IMR-90 (cell line): ENCODE measurements at regions not wholly inside any gene's neighbourhood (a gene's known extent, or its start where the extent isn't known, plus 50 kb on each side); places are given as distances from the start of the nearest gene placed in this dataset.

Experiments
- ATAC-seq: fragments of 200-7000 bp; cut with Tn5 transposase; 2 replicates; pipeline ENCODE4 v1.9.1; 2020; ENCODE audit warnings: low read depth, mild to moderate bottlenecking, moderate library complexity
- BruUV-seq: library from RNA; stranded (reverse); fragments of 400-500 nt; replicated peaks from 2 replicates; lab custom pipeline; 2021; lab: Mats Ljungman, UMichigan
- CTCF ChIA-PET: fragments of 300-600 bp; formaldehyde crosslinking; extraction: SDS; loops from one replicate; lab custom pipeline; 2021; ENCODE audit warnings: antibody characterized with exemption; lab: Yijun Ruan, JAX
- POLR2A ChIA-PET: fragments of 300-600 bp; sonication (Branson Sonifier 250); formaldehyde crosslinking; loops from one replicate; lab custom pipeline; 2022; ENCODE audit warnings: antibody characterized with exemption; ENCODE audit not compliant: unreplicated experiment; lab: Charles Lee
- DNase-seq: peaks from one replicate; pipeline ENCODE4 v3.0.0; 2013
- H2AFZ ChIP-seq: replicated peaks from 2 replicates; pipeline ENCODE3; 2013; ENCODE audit warnings: low read length, mild to moderate bottlenecking; ENCODE audit not compliant: poor library complexity
- H2AK5ac ChIP-seq: 2 replicates; pipeline ENCODE4 v1.6.1; 2013; ENCODE audit warnings: low read depth, low read length, inconsistent platforms
- H2AK9ac ChIP-seq: replicated peaks from 2 replicates; pipeline ENCODE3; 2013; ENCODE audit warnings: mild to moderate bottlenecking, low read depth, low read length, moderate library complexity; ENCODE audit not compliant: poor library complexity
- H2BK120ac ChIP-seq: 2 replicates; pipeline ENCODE4 v1.6.1; 2013; ENCODE audit warnings: low read depth, low read length, inconsistent platforms
- H2BK15ac ChIP-seq: 3 replicates; pipeline ENCODE4 v1.6.1; 2013; ENCODE audit warnings: low read depth, low read length, inconsistent platforms
- H2BK20ac ChIP-seq: 2 replicates; pipeline ENCODE4 v1.6.1; 2013; ENCODE audit warnings: low read depth, mild to moderate bottlenecking, inconsistent platforms, low read length, moderate library complexity
- H2BK5ac ChIP-seq: 2 replicates; pipeline ENCODE4 v1.6.1; 2013; ENCODE audit warnings: mild to moderate bottlenecking, low read depth, low read length, inconsistent platforms; ENCODE audit not compliant: poor library complexity, severe bottlenecking
- H3K14ac ChIP-seq: replicated peaks from 2 replicates; pipeline ENCODE4 v1.6.1; 2013; ENCODE audit warnings: low read depth, low read length, inconsistent platforms
- H3K18ac ChIP-seq: 2 replicates; pipeline ENCODE4 v1.6.1; 2013; ENCODE audit warnings: low read depth, low read length, control low read depth
- H3K23ac ChIP-seq: 2 replicates; pipeline ENCODE4 v1.6.1; 2013; ENCODE audit warnings: low read depth, low read length, inconsistent platforms
- H3K27ac ChIP-seq: 2 replicates; pipeline ENCODE4 v1.5.1; 2013; ENCODE audit warnings: mild to moderate bottlenecking, control low read depth, low read length; ENCODE audit not compliant: insufficient read depth
- H3K27me3 ChIP-seq: 2 replicates; pipeline ENCODE4 v1.6.1; 2013; ENCODE audit warnings: low read length; ENCODE audit not compliant: control insufficient read depth, insufficient read depth
- H3K36me3 ChIP-seq: 2 replicates; pipeline ENCODE4 v1.6.1; 2013; ENCODE audit warnings: low read length, mixed read lengths; ENCODE audit not compliant: control insufficient read depth, insufficient read depth
- H3K4ac ChIP-seq: 2 replicates; pipeline ENCODE4 v1.6.1; 2013; ENCODE audit warnings: low read depth, low read length, inconsistent platforms
- H3K4me1 ChIP-seq: 2 replicates; pipeline ENCODE4 v1.6.1; 2013; ENCODE audit warnings: low read length, mixed read lengths; ENCODE audit not compliant: control insufficient read depth, insufficient read depth
- H3K4me2 ChIP-seq: 2 replicates; pipeline ENCODE4 v1.6.1; 2013; ENCODE audit warnings: low read depth, mild to moderate bottlenecking, control low read depth, low read length, moderate library complexity
- H3K4me3 ChIP-seq: 2 replicates; pipeline ENCODE4 v1.5.1; 2013; ENCODE audit warnings: low read depth, mild to moderate bottlenecking, control low read depth, low read length, moderate library complexity; ENCODE audit not compliant: insufficient read depth
- H3K56ac ChIP-seq: 2 replicates; pipeline ENCODE4 v1.6.1; 2013; ENCODE audit warnings: low read length, inconsistent platforms; ENCODE audit not compliant: insufficient read depth; ENCODE audit errors: extremely low read depth
- H3K79me1 ChIP-seq, 2 experiments: 2 replicates each; pipeline ENCODE4 v1.6.1; 2013; ENCODE audit warnings: low read length in 2 of 2, inconsistent platforms in 1 of 2, low read depth in 1 of 2
- H3K9ac ChIP-seq: 2 replicates; pipeline ENCODE4 v1.6.1; 2013; ENCODE audit warnings: low read depth, low read length, control low read depth
- H3K9me1 ChIP-seq: 2 replicates; pipeline ENCODE4 v1.6.1; 2013; ENCODE audit warnings: low read length, inconsistent platforms; ENCODE audit not compliant: insufficient read depth
- H3K9me3 ChIP-seq: 2 replicates; pipeline ENCODE4 v1.6.1; 2013; ENCODE audit warnings: low read length; ENCODE audit not compliant: control insufficient read depth, insufficient read depth
- H4K20me1 ChIP-seq: 2 replicates; pipeline ENCODE4 v1.6.1; 2013; ENCODE audit warnings: low read length, inconsistent platforms; ENCODE audit not compliant: insufficient read depth
- H4K5ac ChIP-seq: 2 replicates; pipeline ENCODE4 v1.6.1; 2013; ENCODE audit warnings: mild to moderate bottlenecking, low read depth, low read length, control low read depth
- H4K8ac ChIP-seq, 2 experiments: 2 replicates each; pipeline ENCODE4 v1.6.1; 2013; ENCODE audit warnings: low read depth in 2 of 2, low read length in 2 of 2, control low read depth in 1 of 2, inconsistent platforms in 1 of 2
- H4K91ac ChIP-seq: 2 replicates; pipeline ENCODE4 v1.6.1; 2013; ENCODE audit warnings: low read depth, low read length, inconsistent platforms; ENCODE audit not compliant: insufficient read depth
- ELK1 ChIP-seq: fragments of 150-350 bp; IDR thresholded peaks from 2 replicates; pipeline ENCODE4 v1.6.1; 2016; ENCODE audit warnings: low read depth, mild to moderate bottlenecking, low read length, moderate library complexity, borderline replicate concordance
- FOS ChIP-seq: fragments of 150-350 bp; IDR thresholded peaks from 2 replicates; pipeline ENCODE4 v1.6.1; 2016; ENCODE audit warnings: low read depth, low read length
- MXI1 ChIP-seq: IDR thresholded peaks from 2 replicates; pipeline ENCODE4 v1.6.1; 2012; ENCODE audit warnings: low read depth, mild to moderate bottlenecking, low read length, moderate library complexity, borderline replicate concordance
- NFE2L2 ChIP-seq: fragments of 150-350 bp; IDR thresholded peaks from 2 replicates; pipeline ENCODE4 v1.6.1; 2016; ENCODE audit warnings: low read depth, mild to moderate bottlenecking, low read length
- RAD21 ChIP-seq: IDR thresholded peaks from 2 replicates; pipeline ENCODE4 v1.6.1; 2012; ENCODE audit warnings: low read length, improper control_type of control experiment
- SMC3 ChIP-seq: fragments of 150-350 bp; IDR thresholded peaks from 2 replicates; pipeline ENCODE4 v1.6.1; 2016; ENCODE audit warnings: low read depth, mild to moderate bottlenecking, antibody characterized with exemption, low read length, moderate library complexity
- WGBS, 2 experiments: methylation state at CpG; one replicate each; pipeline versions ENCODE4 v1.1.5 to v1.1.7; 2013; ENCODE audit warnings: missing lambda C conversion rate in 2 of 2; ENCODE audit not compliant: insufficient read length in 1 of 2; ENCODE audit errors: extremely low coverage in 2 of 2; 5-methylcytosine and 5-hydroxymethylcytosine counted together
- dilution Hi-C: fragments of 300-500 bp; cut with HindIII; formaldehyde crosslinking; loops from one replicate; pipeline ENCODE4 v1.14.3; 2018; ENCODE audit warnings: low sequenced_read_pairs; ENCODE audit not compliant: unreplicated experiment
- in situ Hi-C: fragments of 300-500 bp; cut with MboI; formaldehyde crosslinking; loops from 3 replicates; pipeline ENCODE4 v1.14.3; 2019; ENCODE audit warnings: low sequenced_read_pairs, inconsistent platforms, mixed read lengths
- intact Hi-C: fragments of 100-400 bp; cut with micrococcal nuclease; formaldehyde crosslinking; loops from 2 replicates; pipeline ENCODE4 v1.10.0; 2022

GRCh38 chr18:68588169-68588568 is 126.7 kb downstream of the TMX3 start:
- H3K23ac ChIP-seq: no peak overlapping the region
- no peak overlapping the region for H3K14ac ChIP-seq
- H3K4me3 ChIP-seq: no peak overlapping the region
- no peak overlapping the region for H2BK15ac ChIP-seq
- no peak overlapping the region for H2BK120ac ChIP-seq
- no peaks in the 10 kb centered on the region for H4K20me1 ChIP-seq
- no peak overlapping the region for H4K5ac ChIP-seq
- H3K79me1 ChIP-seq: no peaks in the 10 kb centered on the region
- no peak overlapping the region for H3K4me2 ChIP-seq
- no peak overlapping the region for H2AFZ ChIP-seq
- H3K9me1 ChIP-seq: no peaks in the 10 kb centered on the region
- no peak overlapping the region for H3K27ac ChIP-seq
- no peak overlapping the region for H2AK9ac ChIP-seq
- ATAC-seq: no peak
- H2BK20ac ChIP-seq: no peak overlapping the region
- H3K18ac ChIP-seq: no peak overlapping the region
- dilution Hi-C loops: no loop called here
- H3K9me3 ChIP-seq: no peaks in the 10 kb centered on the region
- H4K8ac ChIP-seq: no peak overlapping the region
- CTCF ChIA-PET: no interaction called here
- POLR2A ChIA-PET: no interaction called here
- no peaks in the 10 kb centered on the region for H3K4me1 ChIP-seq
- no peak overlapping the region for H2AK5ac ChIP-seq
- no peak for DNase-seq
- H4K91ac ChIP-seq: no peak overlapping the region
- intact Hi-C loops: no loop called here
- in situ Hi-C loops: no loop called here
- no TSS peak for BruUV-seq
- H3K36me3 ChIP-seq: no peaks in the 10 kb centered on the region
- TF ChIP-seq RAD21 (no peak), FOS (no peak), NFE2L2 (no peak), MXI1 (no peak), ELK1 (no peak), SMC3 (no peak)
- H3K9ac ChIP-seq: no peak overlapping the region
- H3K27me3 ChIP-seq: no peaks in the 10 kb centered on the region
- no peak overlapping the region for H2BK5ac ChIP-seq
- H3K4ac ChIP-seq: no peak overlapping the region
- H3K56ac ChIP-seq: no peak overlapping the region
- WGBS, 2 experiments: no CpG with 5 or more reads among the region's 5 CpGs
